Lung (tissue), 11 donors: ENCODE measurements at regions not wholly inside any gene's neighbourhood (a gene's known extent, or its start where the extent isn't known, plus 50 kb on each side); places are given as distances from the start of the nearest gene placed in this dataset.
A peak's percentile ranks its signal among the peaks of the same experiment; 100 is the strongest.

Source experiments
- ATAC-seq: fragments of 200-7000 bp; cut with Tn5 transposase; one replicate; pipeline ENCODE4 v1.9.1; 2020; ENCODE audit warnings: moderate number of reproducible peaks; ENCODE audit not compliant: insufficient read depth, low FRiP score
- DNase-seq, 3 donors: peaks; one replicate each; pipeline ENCODE4 v3.0.0-alpha.2; 2013 to 2017
- H3K27ac ChIP-seq, 2 donors: one replicate each; pipeline ENCODE4 v1.5.1; 2013; ENCODE audit warnings: mild to moderate bottlenecking in 2 of 2, moderate library complexity in 2 of 2, control low read depth in 1 of 2, inconsistent platforms in 1 of 2, low read depth in 1 of 2, low read length in 1 of 2
- H3K27me3 ChIP-seq, 3 donors: one replicate each; pipeline ENCODE4 v1.5.1; 2013; ENCODE audit warnings: low read length in 2 of 3; ENCODE audit not compliant: control insufficient read depth in 3 of 3, insufficient read depth in 3 of 3
- H3K36me3 ChIP-seq, 4 donors: one replicate each; pipeline ENCODE4 v1.5.1; 2013; ENCODE audit warnings: low read length in 4 of 4, mild to moderate bottlenecking in 1 of 4, moderate library complexity in 1 of 4; ENCODE audit not compliant: control insufficient read depth in 4 of 4, insufficient read depth in 4 of 4
- H3K4me1 ChIP-seq, 5 donors: one replicate each; pipeline ENCODE4 v1.5.1; 2013; ENCODE audit warnings: low read length in 5 of 5, mild to moderate bottlenecking in 2 of 5, moderate library complexity in 1 of 5; ENCODE audit not compliant: control insufficient read depth in 5 of 5, insufficient read depth in 5 of 5
- H3K4me3 ChIP-seq: one replicate; pipeline ENCODE4 v1.5.1; 2013; ENCODE audit warnings: mild to moderate bottlenecking, control low read depth, moderate library complexity
- H3K9ac ChIP-seq, 2 donors: one replicate each; pipeline ENCODE4 v1.5.1; 2013; ENCODE audit warnings: low read length in 2 of 2, control low read depth in 1 of 2; ENCODE audit not compliant: insufficient read depth in 1 of 2
- H3K9me3 ChIP-seq, 4 donors: one replicate each; pipeline ENCODE4 v1.5.1; 2013; ENCODE audit warnings: low read length in 3 of 4, mild to moderate bottlenecking in 1 of 4, moderate library complexity in 1 of 4; ENCODE audit not compliant: control insufficient read depth in 4 of 4, insufficient read depth in 3 of 4
- CTCF ChIP-seq: IDR thresholded peaks from 2 replicates; pipeline ENCODE4 v1.5.1; 2012; ENCODE audit warnings: mild to moderate bottlenecking; ENCODE audit errors: control extremely low read depth, extremely low read depth
- WGBS, 2 donors: extraction: QIAGEN DNeasy Blood & Tissue Kit; methylation state at CpG; one replicate each; pipeline ENCODE4 v1.1.7; 2013; 5-methylcytosine and 5-hydroxymethylcytosine counted together
- donor health status: control.
- donor health status: control.
- donor health status: Bipolar disorder and iron deficiency.
- donor health status: healthy.
- donor health status: DM: yes; HTN: yes; CAD: no.

GRCh38 chr2:72050734-72051133 lies 96.9 kb downstream of the CYP26B1 start:
- no peak overlapping the region for H3K4me3 ChIP-seq
- H3K27me3 ChIP-seq: no peaks in the 10 kb centered on the region
- peaks cover 0 to 6% (median 0%) of the 10 kb centered on the region in 4 donors for H3K9me3 ChIP-seq
- no peak for ATAC-seq
- no peak overlapping the region for H3K27ac ChIP-seq
- H3K4me1 ChIP-seq: no peaks in the 10 kb centered on the region
- H3K36me3 ChIP-seq: no peaks in the 10 kb centered on the region
- no peak overlapping the region for H3K9ac ChIP-seq
- DNase-seq: peak in 1 of 3 donors; percentile 4
- WGBS, 2 donors: 60 to 75% methylated on average over 2 of the region's 2 CpGs
- TF ChIP-seq CTCF: no peak

DNA sequence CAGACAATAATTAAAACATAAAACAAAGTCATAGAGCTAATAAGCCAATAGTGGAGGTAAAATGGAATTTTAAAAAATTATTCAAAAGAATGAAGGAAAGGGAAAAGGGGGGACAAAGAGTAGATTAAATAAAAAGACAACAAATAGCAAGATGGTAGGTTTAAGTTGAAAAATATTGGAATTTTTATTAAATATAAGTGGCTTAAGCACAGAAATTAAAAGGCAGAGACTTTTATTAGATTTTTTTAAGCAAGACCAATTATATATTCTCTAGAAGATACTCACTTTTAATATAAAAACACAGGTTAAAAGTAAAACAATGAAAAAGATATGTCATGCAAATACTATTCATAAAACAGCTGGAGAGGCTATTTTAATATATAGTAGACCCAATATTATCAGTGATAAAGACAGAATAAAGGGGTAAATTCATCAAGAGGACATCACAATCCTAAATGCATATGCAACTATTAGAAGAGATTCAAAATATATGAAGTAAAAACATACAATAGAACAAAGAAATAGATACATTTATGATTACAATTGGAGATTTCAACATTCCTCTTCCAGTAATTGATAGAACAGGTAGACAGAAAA lies 98.7 kb downstream of the CYP26B1 start:
- Histone ChIP-seq H3K4me1 (no peaks in the 10 kb centered on the region), H3K27me3 (no peaks in the 10 kb centered on the region), H3K9me3 (peaks cover 0 to 6% (median 0%) of the 10 kb centered on the region in 4 donors), H3K9ac (no peak overlapping the region), H3K27ac (no peak overlapping the region), H3K4me3 (no peak overlapping the region), H3K36me3 (no peaks in the 10 kb centered on the region)
- no peak for ATAC-seq
- TF ChIP-seq CTCF: no peak
- DNase-seq: no peak

DNA sequence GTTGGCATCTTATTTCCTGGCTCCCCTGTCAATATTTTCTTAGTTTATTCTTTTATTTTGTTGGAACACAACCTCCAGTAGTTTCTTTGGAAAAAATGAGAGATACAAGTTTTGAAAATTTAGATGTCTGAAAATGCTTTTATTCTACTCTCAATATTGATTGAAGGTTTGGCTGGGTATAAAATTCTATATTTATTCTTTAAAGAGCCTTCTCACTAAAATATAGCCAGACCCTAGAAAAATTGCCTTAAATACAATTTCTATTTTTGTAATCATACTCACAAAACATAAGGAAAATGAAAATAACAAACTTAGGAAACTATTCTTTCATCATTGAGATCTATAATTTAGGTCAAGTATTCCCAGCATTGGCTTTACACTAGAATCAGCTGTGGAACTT lies 103.7 kb downstream of the CYP26B1 start:
- DNase-seq: no peak
- Histone ChIP-seq H3K9me3 (peaks cover 0 to 12% (median 2%) of the 10 kb centered on the region in 4 donors), H3K27me3 (no peaks in the 10 kb centered on the region), H3K4me1 (no peaks in the 10 kb centered on the region), H3K4me3 (no peak overlapping the region), H3K9ac (no peak overlapping the region), H3K27ac (no peak overlapping the region), H3K36me3 (no peaks in the 10 kb centered on the region)
- TF ChIP-seq CTCF: no peak
- ATAC-seq: no peak

GRCh38 chr2:72041638-72042111 lies 106.0 kb downstream of the CYP26B1 start:
- Histone ChIP-seq H3K4me3 (no peak overlapping the region), H3K27me3 (no peaks in the 10 kb centered on the region), H3K27ac (no peak overlapping the region), H3K9me3 (peaks cover 0 to 7% (median 2%) of the 10 kb centered on the region in 4 donors), H3K4me1 (no peaks in the 10 kb centered on the region), H3K36me3 (no peaks in the 10 kb centered on the region), H3K9ac (no peak overlapping the region)
- ATAC-seq (no peak), DNase-seq (no peak)
- WGBS, 2 donors: 62 to 71% methylated on average over 5 of the region's 5 CpGs
- TF ChIP-seq CTCF: no peak
